Activated naive CD4-positive, alpha-beta T cell treated with anti-CD3 and anti-CD28 coated beads, Interleukin-2, amount 50 U/mL, for 16 hours (primary cell): ENCODE measurements at regions not wholly inside any gene's neighbourhood (a gene's known extent, or its start where the extent isn't known, plus 50 kb on each side); places are given as distances from the start of the nearest gene placed in this dataset.
"Not testable (repeated sequence)": the region's sequence is repeated elsewhere in the genome, so short reads cannot be mapped to it uniquely, and the experiment has no call there.

Source experiments
- DNase-seq: peaks from one replicate; pipeline ENCODE4 v3.0.0-alpha.2; 2020

GRCh38 chr9:27673641-27674040 is 100.4 kb upstream of the C9orf72 start:
- DNase-seq = no peak

GRCh38 chr9:27675354-27675753 is 102.1 kb upstream of the C9orf72 start:
- no peak for DNase-seq

- DNase-seq = no peak
Measured at GRCh38 chr9:27676827-27677226, 103.5 kb upstream of the C9orf72 start.

- no peak for DNase-seq
Measured at GRCh38 chr9:27679338-27679737, 106.1 kb upstream of the C9orf72 start.

- no peak for DNase-seq
Measured at GRCh38 chr9:27683181-27683580, 109.9 kb upstream of the C9orf72 start.

- DNase-seq = no peak
Measured at GRCh38 chr9:27688954-27689353, 115.7 kb upstream of the C9orf72 start.

- DNase-seq = not testable (repeated sequence)
Measured at GRCh38 chr9:27690816-27691215, 117.5 kb upstream of the C9orf72 start.

- no peak for DNase-seq
Measured at GRCh38 chr9:27699621-27700020, 126.3 kb upstream of the C9orf72 start.

GRCh38 chr9:27701016-27701415 is 127.7 kb upstream of the C9orf72 start:
- no peak for DNase-seq

- no peak for DNase-seq
Measured at GRCh38 chr9:27701587-27701986, 128.3 kb upstream of the C9orf72 start.

- DNase-seq = no peak
Measured at GRCh38 chr9:27703216-27703980, 130.1 kb upstream of the C9orf72 start.

- no peak for DNase-seq
Measured at GRCh38 chr9:27711241-27711640, 138.0 kb upstream of the C9orf72 start.

GRCh38 chr9:27712806-27713205 is 139.5 kb upstream of the C9orf72 start:
- no peak for DNase-seq

- DNase-seq = no peak
Measured at GRCh38 chr9:27714388-27714787, 141.1 kb upstream of the C9orf72 start.

- DNase-seq = no peak
Measured at GRCh38 chr9:27715651-27716050, 142.4 kb upstream of the C9orf72 start.

- no peak for DNase-seq
Measured at GRCh38 chr9:27717991-27718390, 144.7 kb upstream of the C9orf72 start.

GRCh38 chr9:27719711-27720110 is 146.4 kb upstream of the C9orf72 start:
- DNase-seq = no peak

- no peak for DNase-seq
Measured at GRCh38 chr9:27722866-27723265, 149.6 kb upstream of the C9orf72 start.

- peak; percentile 51 for DNase-seq
Measured at GRCh38 chr9:27726244-27727081, 153.2 kb upstream of the C9orf72 start.

GRCh38 chr9:27732494-27732893 is 159.2 kb upstream of the C9orf72 start:
- DNase-seq = no peak

- no peak for DNase-seq
Measured at GRCh38 chr9:27743490-27743889, 170.2 kb upstream of the C9orf72 start.

- DNase-seq = no peak
Measured at GRCh38 chr9:27747450-27747849, 174.2 kb upstream of the C9orf72 start.

GRCh38 chr9:27749838-27750237 is 176.6 kb upstream of the C9orf72 start:
- no peak for DNase-seq

GRCh38 chr9:27750566-27750965 is 177.3 kb upstream of the C9orf72 start:
- DNase-seq = no peak
